ENCODE measurements at regions not wholly inside any gene's neighbourhood (a gene's known extent, or its start where the extent isn't known, plus 50 kb on each side); places are given as distances from the start of the nearest gene placed in this dataset.
A peak's percentile ranks its signal among the peaks of the same experiment; 100 is the strongest.

GRCh38 chr4:14844061-14844460 lies 158.2 kb upstream of the CPEB2 start:
- DNase-seq (ENCODE audit: low spot score), result no peak

DNA sequence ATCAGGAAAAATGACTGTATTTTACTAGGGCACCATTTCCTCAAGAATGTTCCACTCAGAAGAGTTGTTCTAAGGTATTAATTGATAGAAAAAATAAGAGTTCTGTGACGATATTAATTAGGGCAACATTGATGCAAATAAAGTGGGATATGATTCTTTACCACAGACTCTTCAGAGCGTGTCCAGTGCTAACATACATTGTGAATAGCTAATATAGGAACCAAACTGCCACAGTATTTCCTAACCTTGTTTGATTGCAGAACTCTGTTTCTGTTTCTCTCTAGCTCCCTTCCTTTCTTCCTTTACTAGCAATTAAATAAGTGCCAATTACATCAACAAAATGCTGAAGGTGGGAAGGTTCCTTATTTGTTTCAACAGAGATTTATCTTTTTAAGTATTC lies 154.1 kb upstream of the CPEB2 start:
- no peak for DNase-seq (ENCODE audit: low spot score)

GRCh38 chr4:14850455-14851097 lies 151.7 kb upstream of the CPEB2 start:
- DNase-seq (ENCODE audit: low spot score), result no peak

DNA sequence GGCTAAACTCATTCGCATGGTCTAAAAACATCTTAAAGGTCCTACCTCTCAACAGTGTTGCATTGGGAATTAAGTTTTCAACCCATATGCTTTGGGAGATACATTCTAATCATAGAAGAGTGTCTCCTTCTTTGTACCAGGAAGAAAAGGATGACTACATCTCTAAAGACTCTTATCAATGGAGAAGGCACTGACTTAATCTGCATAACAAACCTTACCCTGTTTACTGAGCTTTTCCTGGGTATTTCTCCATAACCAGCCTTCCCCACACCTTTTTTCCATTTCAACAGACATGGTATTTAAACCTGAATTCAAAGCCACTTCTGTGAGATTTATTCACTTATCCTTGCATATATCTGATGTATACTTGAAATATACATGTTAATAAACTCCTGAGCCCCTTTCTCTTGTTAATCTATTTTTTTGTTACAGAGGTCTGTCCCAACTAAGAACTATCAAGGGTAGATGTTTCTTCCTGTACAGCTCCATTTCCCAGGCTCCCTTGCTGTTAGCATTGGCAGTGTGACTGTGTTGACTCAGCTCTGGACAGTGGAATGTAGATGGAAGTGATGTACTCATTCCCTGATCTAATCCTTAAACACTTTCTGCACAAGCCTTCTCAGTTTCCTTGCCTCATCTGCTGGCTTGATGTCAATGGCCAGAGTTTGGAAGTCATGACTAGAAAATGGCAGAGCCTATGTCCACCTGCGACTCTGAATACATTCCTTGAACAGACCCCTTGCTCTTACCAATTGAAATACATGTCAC lies 148.9 kb upstream of the CPEB2 start:
- DNase-seq (ENCODE audit: low spot score), result no peak

- no peak for DNase-seq (ENCODE audit: low spot score)
Observed at GRCh38 chr4:14855719-14856061, 146.6 kb upstream of the CPEB2 start.

DNA sequence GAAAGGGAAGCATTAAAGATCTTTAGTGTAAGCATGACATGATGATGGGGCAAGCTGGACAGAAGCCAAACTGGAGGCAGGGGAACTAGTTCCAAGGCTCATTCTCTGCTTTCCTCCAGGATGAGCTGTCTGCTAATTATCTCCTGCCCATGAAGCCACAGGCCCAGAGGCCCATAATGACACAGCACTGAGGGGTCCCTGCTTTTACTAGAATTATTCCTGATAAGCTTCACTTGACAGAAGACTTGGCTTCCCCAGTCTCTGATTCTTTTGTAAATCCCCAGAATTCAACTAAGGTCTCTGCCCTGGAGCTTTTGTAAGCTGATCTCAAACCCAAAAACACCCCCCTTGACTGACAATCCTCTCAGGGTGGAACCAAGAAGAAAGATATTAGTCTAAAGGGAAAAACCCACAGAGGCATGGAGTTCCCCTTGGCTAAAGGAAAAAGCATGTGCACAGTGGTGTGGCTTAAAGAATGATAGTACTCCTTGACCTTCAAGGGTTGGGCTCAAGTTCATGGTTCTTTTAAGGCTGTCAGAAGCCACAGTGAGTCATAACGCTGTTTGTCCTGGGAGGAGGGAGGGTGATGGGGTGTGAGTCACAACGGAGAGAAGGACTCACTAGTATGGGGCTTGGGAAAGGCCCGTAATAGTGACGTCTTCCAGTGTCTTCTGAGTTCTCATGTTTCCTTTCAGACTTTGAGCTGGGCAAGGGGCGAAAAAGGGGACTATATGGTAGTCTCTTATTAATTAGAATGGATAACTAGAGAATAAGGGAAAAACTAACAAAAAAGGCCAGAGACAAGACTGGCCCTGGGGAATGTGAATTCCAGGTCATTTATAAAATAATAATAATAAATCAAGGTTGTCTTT lies 146.0 kb upstream of the CPEB2 start:
- DNase-seq (ENCODE audit: low spot score), result no peak

DNA sequence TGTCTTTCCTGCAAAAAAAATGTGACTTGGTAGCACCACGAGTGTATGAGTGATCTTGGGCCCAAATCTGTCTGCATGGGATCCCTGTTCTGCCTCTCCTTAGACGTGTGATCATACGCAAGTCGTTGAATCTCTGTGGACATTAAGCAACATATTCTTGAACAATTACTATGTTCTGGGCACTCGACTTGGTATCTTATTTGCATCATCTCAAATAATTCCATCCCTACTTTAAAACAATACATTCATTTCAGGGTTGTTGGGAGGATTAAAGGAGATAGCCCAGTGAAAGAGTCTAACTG lies 145.4 kb upstream of the CPEB2 start:
- DNase-seq (ENCODE audit: low spot score), result no peak

DNA sequence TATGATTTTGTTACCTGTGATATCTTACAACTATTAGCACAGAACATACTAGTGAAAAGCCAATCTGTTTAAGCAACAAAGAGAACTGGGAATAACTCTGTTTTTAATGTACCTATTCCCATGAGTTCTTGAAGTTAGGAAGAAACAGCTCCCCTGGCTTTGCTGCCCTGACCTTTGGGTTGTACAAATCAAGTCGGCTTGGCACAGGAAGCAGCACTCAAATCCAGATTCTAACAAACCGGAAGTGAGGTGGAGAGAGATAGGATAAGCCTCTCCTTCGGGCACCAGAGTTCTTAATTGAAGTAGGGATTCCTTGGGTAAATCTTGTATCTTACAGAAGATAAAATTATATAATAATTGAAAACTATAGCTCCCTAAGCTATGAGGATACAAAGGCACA lies 144.8 kb upstream of the CPEB2 start:
- no peak for DNase-seq (ENCODE audit: low spot score)

DNA sequence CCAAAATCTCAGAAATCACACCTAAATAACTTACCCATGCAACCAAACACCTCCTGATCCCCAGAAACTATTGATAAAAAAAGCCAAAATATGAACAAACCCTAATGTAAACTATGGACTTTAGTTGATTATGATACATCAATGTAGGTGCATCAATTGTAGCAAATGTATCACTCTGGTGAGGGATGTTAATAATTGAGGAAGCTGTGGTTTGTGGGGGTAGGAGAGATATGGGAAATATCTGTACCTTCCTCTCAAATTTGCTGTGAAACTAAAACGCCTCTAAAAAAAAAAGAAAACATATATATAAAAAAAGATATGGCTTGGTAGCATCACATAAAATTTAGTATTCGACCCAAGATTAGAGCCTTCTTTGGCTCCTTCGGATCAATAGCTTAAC lies 144.3 kb upstream of the CPEB2 start:
- no peak for DNase-seq (ENCODE audit: low spot score)

GRCh38 chr4:14862891-14863290 lies 139.4 kb upstream of the CPEB2 start:
- DNase-seq (ENCODE audit: low spot score), result no peak

DNA sequence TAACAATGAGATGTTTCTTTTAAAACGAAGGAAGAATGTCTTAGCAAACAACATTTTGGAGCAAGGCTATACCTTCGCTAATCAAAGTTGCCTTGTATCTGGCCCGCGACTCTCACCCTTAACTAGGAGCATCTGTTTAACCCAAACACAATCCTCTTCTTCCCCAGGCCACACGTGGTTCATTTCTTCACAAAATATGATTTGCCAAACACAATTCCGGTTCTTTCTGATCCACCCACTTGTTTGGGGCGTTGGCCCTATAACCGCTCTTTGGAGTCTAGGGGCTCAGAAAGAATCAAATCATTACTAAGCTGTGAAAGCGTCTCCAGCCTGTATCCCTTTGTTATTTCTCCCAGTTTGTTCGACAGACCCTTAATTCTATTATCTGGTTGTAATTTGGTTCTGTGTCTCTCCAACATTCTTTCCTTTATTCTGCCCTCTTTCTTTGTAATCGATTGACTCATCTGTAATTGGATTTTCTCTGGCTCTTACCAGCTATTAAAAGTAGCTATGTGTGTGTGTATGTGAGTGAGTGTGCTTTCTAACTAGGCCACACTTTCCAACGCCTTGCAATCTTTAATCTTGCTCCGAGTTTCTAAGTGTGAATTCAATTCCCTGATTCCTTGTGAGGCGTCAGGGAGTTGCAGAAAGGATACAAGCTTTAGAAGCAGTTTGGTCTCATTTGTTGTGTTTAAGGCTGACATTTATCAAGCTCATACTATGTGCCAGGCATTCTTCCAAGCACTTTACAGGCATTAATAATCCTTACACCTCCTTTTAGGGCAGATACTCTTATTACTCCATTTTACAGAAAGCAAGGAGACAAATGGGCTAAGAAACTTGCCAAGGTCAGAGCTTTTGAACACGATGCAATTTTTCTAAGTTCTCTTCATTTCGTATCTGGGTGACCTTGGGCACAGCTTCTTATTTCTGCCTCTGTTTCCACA lies 138.6 kb upstream of the CPEB2 start:
- DNase-seq (ENCODE audit: low spot score), result no peak

DNA sequence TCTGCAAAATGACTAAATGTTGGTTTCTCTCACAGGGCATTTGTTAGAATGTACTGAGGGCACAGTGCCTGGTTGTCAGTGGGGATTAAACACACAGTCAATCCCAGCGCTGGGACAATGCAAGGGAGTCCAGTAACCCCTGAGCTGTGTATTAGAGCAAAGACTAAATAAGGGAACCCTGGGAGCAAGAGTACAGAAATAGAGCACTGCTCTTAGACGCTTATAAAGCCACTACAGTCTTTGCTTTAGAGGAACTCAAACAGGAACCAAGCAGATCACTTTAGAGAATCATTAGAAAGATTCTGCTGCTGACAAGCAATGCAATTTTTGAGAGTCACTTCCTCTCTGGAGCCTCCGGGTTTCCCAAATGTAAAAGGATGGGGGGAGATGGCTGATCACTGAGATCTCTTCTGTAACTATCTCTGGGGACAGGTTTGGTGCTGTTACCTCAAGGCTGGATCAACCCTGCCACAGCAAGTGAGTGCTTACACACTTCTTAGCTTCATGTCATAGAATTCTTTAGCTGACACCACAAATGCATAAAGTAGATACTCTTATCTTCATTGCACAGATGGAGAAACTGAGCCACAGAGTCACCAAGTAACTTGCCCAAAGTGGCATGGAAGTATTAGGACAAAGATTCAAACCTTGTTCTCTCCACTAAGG lies 137.8 kb upstream of the CPEB2 start:
- DNase-seq (ENCODE audit: low spot score), result peak; percentile 8

- DNase-seq (ENCODE audit: low spot score), result no peak
Observed at GRCh38 chr4:14865031-14865366, 137.3 kb upstream of the CPEB2 start.

DNA sequence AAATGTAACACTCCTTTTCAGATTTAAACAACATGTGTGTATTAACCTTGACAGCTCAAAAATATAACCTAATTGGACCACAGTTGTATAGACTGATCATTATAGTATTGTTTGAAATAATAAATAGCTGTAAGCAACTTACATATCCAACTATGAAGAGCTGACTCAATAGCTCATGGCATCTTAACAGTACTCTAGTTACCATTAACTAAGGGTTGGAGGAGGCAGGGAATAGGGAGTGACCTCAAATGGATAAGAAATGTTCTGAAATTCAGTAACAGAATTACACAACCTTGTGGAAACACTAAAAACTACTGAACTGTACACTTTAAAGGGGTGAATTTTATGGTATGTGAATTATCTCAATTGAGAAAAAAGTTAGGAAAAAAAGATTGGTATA lies 136.5 kb upstream of the CPEB2 start:
- no peak for DNase-seq (ENCODE audit: low spot score)

DNA sequence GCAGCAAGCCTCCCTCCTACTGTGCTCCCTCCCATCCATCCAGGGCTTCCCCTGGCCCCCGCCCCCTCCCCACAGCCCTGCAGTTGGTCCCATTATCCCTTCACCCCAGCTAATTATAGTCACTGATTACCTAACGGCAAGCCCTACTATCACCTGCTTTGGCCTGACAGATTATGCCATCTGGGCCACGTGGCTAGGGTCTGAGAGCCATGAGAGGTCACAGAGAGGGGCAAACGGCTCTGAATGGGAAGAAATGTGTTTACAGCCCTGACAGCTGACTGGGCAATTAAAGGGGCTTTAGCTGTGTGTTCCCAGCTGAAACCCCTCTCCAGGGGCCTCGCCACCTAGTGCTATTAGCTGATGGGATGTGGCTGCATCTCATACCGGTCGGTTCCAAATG lies 134.4 kb upstream of the CPEB2 start:
- DNase-seq (ENCODE audit: low spot score), result no peak

- DNase-seq (ENCODE audit: low spot score), result no peak
Observed at GRCh38 chr4:14868426-14869395, 133.6 kb upstream of the CPEB2 start.

DNA sequence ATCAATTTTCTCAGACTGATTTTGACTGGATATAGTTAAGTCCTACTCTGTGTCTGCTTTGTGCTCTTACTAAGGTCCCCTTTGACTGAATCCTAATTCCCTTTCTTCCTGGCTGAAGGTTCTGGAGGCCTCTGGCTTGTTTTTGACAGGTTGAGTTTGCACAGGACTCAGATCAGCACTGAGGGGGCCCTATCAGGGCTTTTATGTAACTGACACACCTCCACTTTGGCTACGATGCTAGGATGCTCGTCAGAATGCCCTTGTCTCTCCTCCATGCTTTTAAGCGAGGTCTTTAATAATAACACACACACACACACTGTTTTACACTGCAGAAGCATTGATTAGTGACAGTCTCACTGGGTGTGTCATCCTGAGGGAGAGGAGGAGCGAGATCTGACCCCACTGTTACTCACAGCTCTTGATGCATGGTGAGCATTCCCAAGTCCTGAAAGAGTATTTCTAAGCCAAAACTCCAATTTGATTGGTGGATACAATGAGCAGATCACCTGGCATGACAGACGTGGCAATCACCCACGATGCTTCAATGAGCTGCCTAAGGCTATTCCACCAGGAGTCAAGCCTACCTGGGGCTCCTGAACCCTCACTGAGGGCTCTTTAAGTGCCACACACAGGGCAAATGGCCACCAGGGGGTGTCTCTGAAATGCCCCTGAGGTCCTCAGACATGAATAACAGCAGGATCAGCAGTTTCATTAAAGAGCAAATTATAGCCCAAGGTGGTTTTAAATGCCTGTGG lies 130.4 kb upstream of the CPEB2 start:
- DNase-seq (ENCODE audit: low spot score), result peak; percentile 6

- no peak for DNase-seq (ENCODE audit: low spot score)
Observed at GRCh38 chr4:14874990-14875389, 127.3 kb upstream of the CPEB2 start.

Data from hematopoietic multipotent progenitor cell treated with erythropoietin and hydrocortisone succinate and interleukin-3 and kit ligand, for 15 days (in vitro differentiated cells).